ENCODE measurements at regions not wholly inside any gene's neighbourhood (a gene's known extent, or its start where the extent isn't known, plus 50 kb on each side); places are given as distances from the start of the nearest gene placed in this dataset.
"Not testable (repeated sequence)": the region's sequence is repeated elsewhere in the genome, so short reads cannot be mapped to it uniquely, and the experiment has no call there.

DNA sequence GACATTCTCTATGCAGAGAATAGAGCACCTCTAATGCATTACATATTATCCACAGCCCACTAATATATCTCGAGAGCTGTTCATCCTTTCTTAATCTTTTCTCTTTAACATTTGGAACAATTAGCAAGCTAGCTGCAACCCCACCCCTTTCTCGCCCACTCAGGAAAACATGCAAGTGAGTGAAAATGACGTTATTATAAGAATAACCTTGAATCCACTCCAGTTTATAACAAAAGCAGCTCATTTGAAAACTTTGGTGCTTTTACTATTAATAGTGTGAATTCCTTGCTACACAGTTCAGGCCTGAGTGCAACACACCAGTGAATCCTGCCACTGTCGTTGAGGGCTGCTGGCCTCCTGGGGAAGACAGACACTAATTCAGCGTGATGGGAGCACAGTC lies 63.3 kb upstream of the BMAL1 start:
- H4K20me1 ChIP-seq (ENCODE audit: low read depth): no peaks in the 10 kb centered on the region
- H3K27me3 ChIP-seq: no peaks in the 10 kb centered on the region
- Mint-ChIP-seq H3K27ac (no peak overlapping the region), H3K4me1 (peaks cover 34% of the 10 kb centered on the region), H3K27me3 (ENCODE audit: insufficient read depth, low read depth) (peaks cover 3% of the 10 kb centered on the region), H3K36me3 (no peaks in the 10 kb centered on the region), H3K4me3 (no peak overlapping the region), H3K9me3 (peaks cover 3% of the 10 kb centered on the region)
- peaks cover 5% of the 10 kb centered on the region for H3F3A ChIP-seq (ENCODE audit: low read depth)
- peaks cover 8% of the 10 kb centered on the region for H3K4me1 ChIP-seq
- no peak overlapping the region for H3K9ac ChIP-seq
- no peak overlapping the region for H3K4me3 ChIP-seq
- DNase-seq (ENCODE audit: low spot score): no peak
- no peak overlapping the region for H3K4me2 ChIP-seq
- no peak overlapping the region for H3K27ac ChIP-seq
- H3K9me3 ChIP-seq (ENCODE audit: low read depth): no peaks in the 10 kb centered on the region
- H2AFZ ChIP-seq (replicated peaks): no peak overlapping the region
- no peaks in the 10 kb centered on the region for H3K36me3 ChIP-seq
- TF ChIP-seq, protein P1, sequence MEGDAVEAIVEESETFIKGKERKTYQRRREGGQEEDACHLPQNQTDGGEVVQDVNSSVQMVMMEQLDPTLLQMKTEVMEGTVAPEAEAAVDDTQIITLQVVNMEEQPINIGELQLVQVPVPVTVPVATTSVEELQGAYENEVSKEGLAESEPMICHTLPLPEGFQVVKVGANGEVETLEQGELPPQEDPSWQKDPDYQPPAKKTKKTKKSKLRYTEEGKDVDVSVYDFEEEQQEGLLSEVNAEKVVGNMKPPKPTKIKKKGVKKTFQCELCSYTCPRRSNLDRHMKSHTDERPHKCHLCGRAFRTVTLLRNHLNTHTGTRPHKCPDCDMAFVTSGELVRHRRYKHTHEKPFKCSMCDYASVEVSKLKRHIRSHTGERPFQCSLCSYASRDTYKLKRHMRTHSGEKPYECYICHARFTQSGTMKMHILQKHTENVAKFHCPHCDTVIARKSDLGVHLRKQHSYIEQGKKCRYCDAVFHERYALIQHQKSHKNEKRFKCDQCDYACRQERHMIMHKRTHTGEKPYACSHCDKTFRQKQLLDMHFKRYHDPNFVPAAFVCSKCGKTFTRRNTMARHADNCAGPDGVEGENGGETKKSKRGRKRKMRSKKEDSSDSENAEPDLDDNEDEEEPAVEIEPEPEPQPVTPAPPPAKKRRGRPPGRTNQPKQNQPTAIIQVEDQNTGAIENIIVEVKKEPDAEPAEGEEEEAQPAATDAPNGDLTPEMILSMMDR (IDR thresholded peaks at IDR 0.05): no peak
- TF ChIP-seq EZH2 (IDR thresholded peaks at IDR 0.05): no peak
- no peak for TF ChIP-seq EZH2phosphoT487 (IDR thresholded peaks at IDR 0.05)
- H3K79me2 ChIP-seq (ENCODE audit: low read depth): no peaks in the 10 kb centered on the region

DNA sequence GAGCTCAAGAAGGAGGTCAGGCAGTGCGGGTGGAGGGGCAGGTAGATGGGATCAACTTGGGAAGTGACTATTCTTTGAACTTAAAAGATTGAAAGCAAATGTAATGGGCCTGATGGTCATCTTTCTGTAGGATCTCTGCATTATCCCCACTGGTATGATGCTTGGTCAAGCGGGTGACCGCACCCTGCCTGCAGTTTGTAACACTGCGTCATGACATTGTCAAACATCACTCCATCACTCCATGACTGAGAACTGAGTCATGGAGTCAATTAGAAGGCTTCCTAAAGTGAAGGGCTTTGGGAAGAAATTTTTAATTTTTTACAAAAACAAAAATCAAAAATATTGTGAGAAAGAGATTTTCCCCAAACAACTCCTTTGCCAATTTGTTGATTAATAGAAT lies 62.4 kb upstream of the BMAL1 start:
- no peaks in the 10 kb centered on the region for H3K36me3 ChIP-seq
- TF ChIP-seq EZH2 (IDR thresholded peaks at IDR 0.05): no peak
- TF ChIP-seq EZH2phosphoT487 (IDR thresholded peaks at IDR 0.05): no peak
- TF ChIP-seq, protein P1 (IDR thresholded peaks at IDR 0.05): no peak
- peaks cover 5% of the 10 kb centered on the region for H3F3A ChIP-seq (ENCODE audit: low read depth)
- no peaks in the 10 kb centered on the region for H3K79me2 ChIP-seq (ENCODE audit: low read depth)
- no peaks in the 10 kb centered on the region for H3K9me3 ChIP-seq (ENCODE audit: low read depth)
- H3K27me3 ChIP-seq: no peaks in the 10 kb centered on the region
- H2AFZ ChIP-seq (replicated peaks): no peak overlapping the region
- H3K36me3 Mint-ChIP-seq: no peaks in the 10 kb centered on the region
- H3K4me3 Mint-ChIP-seq: peak overlapping the region; percentile 3
- H3K4me3 ChIP-seq: no peak overlapping the region
- no peak overlapping the region for H3K27ac ChIP-seq
- no peak for DNase-seq (ENCODE audit: low spot score)
- H3K4me1 ChIP-seq: peaks cover 8% of the 10 kb centered on the region
- peaks cover 3% of the 10 kb centered on the region for H3K9me3 Mint-ChIP-seq
- peaks cover 31% of the 10 kb centered on the region for H3K4me1 Mint-ChIP-seq
- no peak overlapping the region for H3K4me2 ChIP-seq
- no peak overlapping the region for H3K9ac ChIP-seq
- peak overlapping the region; percentile 1 for H3K27ac Mint-ChIP-seq
- H4K20me1 ChIP-seq (ENCODE audit: low read depth): no peaks in the 10 kb centered on the region
- peaks cover 3% of the 10 kb centered on the region for H3K27me3 Mint-ChIP-seq (ENCODE audit: insufficient read depth, low read depth)

DNA sequence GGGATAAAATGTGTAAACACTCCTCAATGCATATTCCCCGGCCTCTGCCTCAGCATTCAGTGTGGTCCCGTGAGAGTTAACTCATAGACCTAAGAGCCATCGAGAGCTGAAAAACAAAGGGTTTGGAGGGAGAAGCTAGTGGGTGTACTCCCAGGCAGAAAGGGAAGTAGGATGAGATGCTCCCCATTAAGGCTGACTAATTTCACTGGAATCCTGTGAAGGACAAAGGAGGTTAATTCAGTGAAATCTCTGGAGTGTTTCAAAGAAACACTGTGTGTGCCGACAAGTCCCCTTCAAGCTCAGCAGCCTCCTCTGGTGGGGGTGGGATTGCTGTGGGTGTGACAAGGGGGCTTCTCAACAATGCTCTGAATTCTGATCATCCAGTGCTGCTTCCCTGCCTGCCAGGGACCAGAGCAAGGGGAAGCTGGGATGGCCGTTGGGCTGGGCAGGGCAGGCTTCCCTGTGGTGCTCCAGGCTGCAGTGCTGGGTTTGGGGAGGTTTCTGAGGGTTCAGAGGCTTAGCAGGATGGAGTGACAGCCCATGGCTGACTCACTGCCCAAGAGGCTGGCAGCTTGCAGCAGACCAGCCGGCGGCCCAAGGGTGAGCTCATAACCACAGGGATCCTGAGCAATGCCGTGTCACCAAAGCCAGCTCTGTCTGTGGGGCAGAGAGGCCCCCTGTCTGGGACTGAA lies 61.4 kb upstream of the BMAL1 start:
- Histone ChIP-seq H3K27me3 (no peaks in the 10 kb centered on the region), H3K4me1 (peaks cover 8% of the 10 kb centered on the region), H3K36me3 (no peaks in the 10 kb centered on the region), H3F3A (ENCODE audit: low read depth) (peaks cover 8% of the 10 kb centered on the region), H3K4me3 (no peak overlapping the region), H3K27ac (no peak overlapping the region), H3K9me3 (ENCODE audit: low read depth) (no peaks in the 10 kb centered on the region), H3K4me2 (peak overlapping the region; percentile 12), H4K20me1 (ENCODE audit: low read depth) (no peaks in the 10 kb centered on the region), H3K9ac (no peak overlapping the region), H2AFZ (replicated peaks) (peak overlapping the region; percentile 45), H3K79me2 (ENCODE audit: low read depth) (no peaks in the 10 kb centered on the region)
- no peak for TF ChIP-seq EZH2phosphoT487 (IDR thresholded peaks at IDR 0.05)
- peak; percentile 61 for DNase-seq (ENCODE audit: low spot score)
- Mint-ChIP-seq H3K36me3 (no peaks in the 10 kb centered on the region), H3K27me3 (ENCODE audit: insufficient read depth, low read depth) (peaks cover 3% of the 10 kb centered on the region), H3K27ac (peak overlapping the region; percentile 89), H3K9me3 (peaks cover 3% of the 10 kb centered on the region), H3K4me1 (peaks cover 38% of the 10 kb centered on the region), H3K4me3 (peak overlapping the region; percentile 56)

DNA sequence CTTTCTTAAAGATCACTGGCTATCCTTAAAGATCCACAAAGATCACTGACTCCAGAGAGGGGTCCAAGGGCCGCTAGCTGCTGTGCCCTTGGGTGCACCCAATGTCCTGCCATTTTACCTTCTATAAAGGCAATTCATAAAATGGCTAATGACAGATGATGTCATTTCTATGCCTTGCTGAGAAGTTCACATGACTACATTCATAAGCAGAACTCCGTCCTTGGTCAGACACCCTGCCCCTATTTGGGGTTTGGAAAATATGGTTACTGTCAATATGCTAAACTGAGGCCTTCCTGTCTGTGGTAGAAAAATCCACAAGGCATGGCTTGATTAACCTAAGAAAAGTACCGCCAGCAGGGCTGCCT lies 60.9 kb upstream of the BMAL1 start:
- H3K27me3 ChIP-seq: no peaks in the 10 kb centered on the region
- no peak overlapping the region for H2AFZ ChIP-seq (replicated peaks)
- H3K4me1 ChIP-seq: peaks cover 12% of the 10 kb centered on the region
- Mint-ChIP-seq H3K9me3 (peaks cover 3% of the 10 kb centered on the region), H3K27me3 (ENCODE audit: insufficient read depth, low read depth) (peaks cover 3% of the 10 kb centered on the region), H3K27ac (peak overlapping the region; percentile 38), H3K36me3 (no peaks in the 10 kb centered on the region), H3K4me3 (no peak overlapping the region), H3K4me1 (peaks cover 38% of the 10 kb centered on the region)
- no peaks in the 10 kb centered on the region for H3K36me3 ChIP-seq
- no peak overlapping the region for H3K9ac ChIP-seq
- no peaks in the 10 kb centered on the region for H4K20me1 ChIP-seq (ENCODE audit: low read depth)
- H3K27ac ChIP-seq: no peak overlapping the region
- H3K9me3 ChIP-seq (ENCODE audit: low read depth): no peaks in the 10 kb centered on the region
- no peaks in the 10 kb centered on the region for H3K79me2 ChIP-seq (ENCODE audit: low read depth)
- TF ChIP-seq EZH2phosphoT487 (IDR thresholded peaks at IDR 0.05): no peak
- TF ChIP-seq, protein P1 (IDR thresholded peaks at IDR 0.05): no peak
- no peak for TF ChIP-seq EZH2 (IDR thresholded peaks at IDR 0.05)
- peaks cover 13% of the 10 kb centered on the region for H3F3A ChIP-seq (ENCODE audit: low read depth)
- H3K4me2 ChIP-seq: no peak overlapping the region
- DNase-seq (ENCODE audit: low spot score): no peak
- no peak overlapping the region for H3K4me3 ChIP-seq

DNA sequence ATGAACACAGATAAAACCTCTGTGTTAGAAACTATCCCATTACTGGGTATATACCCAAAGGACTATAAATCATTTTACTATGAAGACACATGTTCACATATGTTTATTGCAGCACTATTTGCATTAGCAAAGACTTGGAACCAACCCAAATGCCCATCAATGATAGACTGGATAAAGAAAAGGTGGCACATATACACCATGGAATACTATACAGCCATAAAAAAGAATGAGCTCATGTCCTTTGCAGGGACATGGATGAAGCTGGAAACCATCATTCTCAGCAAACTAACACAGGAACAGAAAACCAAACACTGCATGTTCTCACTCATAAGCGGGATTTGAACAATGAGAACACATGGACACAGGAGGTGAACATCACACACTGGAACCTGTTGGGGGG lies 58.9 kb upstream of the BMAL1 start:
- H3K27me3 Mint-ChIP-seq (ENCODE audit: insufficient read depth, low read depth); H3K27ac ChIP-seq; H2AFZ ChIP-seq (replicated peaks); DNase-seq (ENCODE audit: low spot score); H3K9ac ChIP-seq; H3K36me3 ChIP-seq; H3K79me2 ChIP-seq (ENCODE audit: low read depth); H3K27ac Mint-ChIP-seq; H3K36me3 Mint-ChIP-seq; H3K4me2 ChIP-seq; H3K4me3 Mint-ChIP-seq; H3K27me3 ChIP-seq; H3K9me3 Mint-ChIP-seq; H3K9me3 ChIP-seq (ENCODE audit: low read depth); H3K4me3 ChIP-seq; H4K20me1 ChIP-seq (ENCODE audit: low read depth): not testable (repeated sequence)
- Histone ChIP-seq H3K4me1 (peaks cover 23% of the 10 kb centered on the region), H3F3A (ENCODE audit: low read depth) (peaks cover 22% of the 10 kb centered on the region)
- H3K4me1 Mint-ChIP-seq: peaks cover 38% of the 10 kb centered on the region
